ENCODE measurements at regions not wholly inside any gene's neighbourhood (a gene's known extent, or its start where the extent isn't known, plus 50 kb on each side); places are given as distances from the start of the nearest gene placed in this dataset.
A peak's percentile ranks its signal among the peaks of the same experiment; 100 is the strongest.

GRCh38 chr9:89779405-89780203 is 174.8 kb downstream of the GADD45G start:
- Histone ChIP-seq H3K4me3 (ENCODE audit: low read depth, low read length) (no peak overlapping the region), H3K27me3 (ENCODE audit: control insufficient read depth, insufficient read depth, low read length) (no peaks in the 10 kb centered on the region), H3K9me3 (ENCODE audit: control insufficient read depth, insufficient read depth, low read length) (no peaks in the 10 kb centered on the region), H3K4me1 (ENCODE audit: control insufficient read depth, insufficient read depth, low read length) (peaks cover 13% of the 10 kb centered on the region), H3K36me3 (ENCODE audit: control insufficient read depth, insufficient read depth, low read length) (no peaks in the 10 kb centered on the region), H3K27ac (ENCODE audit: low read depth, low read length) (no peak overlapping the region)
- 100% methylated on average over 1 of the region's 7 CpGs for WGBS (ENCODE audit: insufficient coverage)
- DNase-seq (ENCODE audit: low read depth in 4 of 6, low spot score in 6 of 6): peak in 1 of 6 donors; percentile 52

DNA sequence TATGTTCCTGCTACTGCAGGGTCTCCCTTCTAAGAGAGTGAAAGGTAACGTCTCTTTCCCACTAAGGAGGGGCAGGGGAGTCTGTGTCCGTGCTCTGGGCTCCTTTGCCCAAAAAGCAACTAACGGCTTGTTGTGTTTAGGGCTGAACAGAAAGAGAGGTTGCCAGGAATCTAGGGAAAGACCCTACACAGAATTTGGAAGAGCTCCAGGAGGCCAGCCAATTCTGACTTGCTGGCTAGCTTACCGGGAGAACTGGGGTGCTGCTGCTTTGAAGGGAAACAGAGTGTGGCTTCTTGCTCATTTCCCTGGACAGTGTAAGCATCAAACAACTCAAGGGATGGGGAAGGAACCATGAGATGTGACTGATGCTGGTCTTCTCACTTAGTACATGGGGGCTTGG is 176.1 kb downstream of the GADD45G start:
- Histone ChIP-seq H3K27me3 (ENCODE audit: control insufficient read depth, insufficient read depth, low read length) (no peaks in the 10 kb centered on the region), H3K9me3 (ENCODE audit: control insufficient read depth, insufficient read depth, low read length) (no peaks in the 10 kb centered on the region), H3K27ac (ENCODE audit: low read depth, low read length) (no peak overlapping the region), H3K4me3 (ENCODE audit: low read depth, low read length) (no peak overlapping the region), H3K4me1 (ENCODE audit: control insufficient read depth, insufficient read depth, low read length) (peaks cover 13% of the 10 kb centered on the region), H3K36me3 (ENCODE audit: control insufficient read depth, insufficient read depth, low read length) (no peaks in the 10 kb centered on the region)
- WGBS (ENCODE audit: insufficient coverage): 44% methylated on average over 4 of the region's 4 CpGs
- DNase-seq (ENCODE audit: low read depth in 4 of 6, low spot score in 6 of 6): peak in 4 of 6 donors; percentile 21 to 75 (median 50)

- Histone ChIP-seq H3K9me3 (ENCODE audit: control insufficient read depth, insufficient read depth, low read length) (no peaks in the 10 kb centered on the region), H3K27me3 (ENCODE audit: control insufficient read depth, insufficient read depth, low read length) (no peaks in the 10 kb centered on the region), H3K27ac (ENCODE audit: low read depth, low read length) (no peak overlapping the region), H3K4me1 (ENCODE audit: control insufficient read depth, insufficient read depth, low read length) (peaks cover 13% of the 10 kb centered on the region), H3K4me3 (ENCODE audit: low read depth, low read length) (no peak overlapping the region), H3K36me3 (ENCODE audit: control insufficient read depth, insufficient read depth, low read length) (no peaks in the 10 kb centered on the region)
- 69% methylated on average over 3 of the region's 5 CpGs for WGBS (ENCODE audit: insufficient coverage)
- DNase-seq (ENCODE audit: low read depth in 4 of 6, low spot score in 6 of 6): no peak
These were observed 177.2 kb downstream of the GADD45G start for GRCh38 chr9:89781838-89782540.

GRCh38 chr9:89786655-89787054 is 181.8 kb downstream of the GADD45G start:
- H3K9me3 ChIP-seq (ENCODE audit: control insufficient read depth, insufficient read depth, low read length): no peaks in the 10 kb centered on the region
- 38% methylated on average over 1 of the region's 1 CpG for WGBS (ENCODE audit: insufficient coverage)
- peaks cover 3% of the 10 kb centered on the region for H3K4me1 ChIP-seq (ENCODE audit: control insufficient read depth, insufficient read depth, low read length)
- H3K27me3 ChIP-seq (ENCODE audit: control insufficient read depth, insufficient read depth, low read length): no peaks in the 10 kb centered on the region
- H3K36me3 ChIP-seq (ENCODE audit: control insufficient read depth, insufficient read depth, low read length): no peaks in the 10 kb centered on the region
- peak in 1 of 6 donors; percentile 51 for DNase-seq (ENCODE audit: low read depth in 4 of 6, low spot score in 6 of 6)
- H3K4me3 ChIP-seq (ENCODE audit: low read depth, low read length): no peak overlapping the region
- H3K27ac ChIP-seq (ENCODE audit: low read depth, low read length): no peak overlapping the region

DNA sequence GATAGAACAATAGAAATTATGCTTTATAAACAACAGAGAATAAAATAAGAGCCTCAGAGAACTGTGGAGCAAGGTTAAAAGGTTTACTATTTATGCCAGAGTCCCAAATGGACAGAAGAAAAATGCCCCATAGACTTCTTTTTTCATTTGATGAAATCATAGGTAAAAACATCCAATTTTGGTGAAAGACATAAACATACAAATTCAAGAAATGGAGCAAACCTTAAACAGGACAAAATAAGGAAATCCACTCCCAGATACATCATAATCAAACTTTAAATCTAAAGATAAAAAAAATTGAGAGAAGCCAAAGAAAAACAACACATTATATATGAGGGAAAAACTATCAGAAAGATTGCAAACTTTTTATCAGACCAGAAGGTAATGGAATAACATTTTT is 182.8 kb downstream of the GADD45G start:
- no peak overlapping the region for H3K4me3 ChIP-seq (ENCODE audit: low read depth, low read length)
- no peaks in the 10 kb centered on the region for H3K9me3 ChIP-seq (ENCODE audit: control insufficient read depth, insufficient read depth, low read length)
- no peak overlapping the region for H3K27ac ChIP-seq (ENCODE audit: low read depth, low read length)
- no peaks in the 10 kb centered on the region for H3K36me3 ChIP-seq (ENCODE audit: control insufficient read depth, insufficient read depth, low read length)
- no peaks in the 10 kb centered on the region for H3K4me1 ChIP-seq (ENCODE audit: control insufficient read depth, insufficient read depth, low read length)
- DNase-seq (ENCODE audit: low read depth in 4 of 6, low spot score in 6 of 6): no peak
- no peaks in the 10 kb centered on the region for H3K27me3 ChIP-seq (ENCODE audit: control insufficient read depth, insufficient read depth, low read length)

GRCh38 chr9:89788434-89788833 is 183.6 kb downstream of the GADD45G start:
- Histone ChIP-seq H3K27ac (ENCODE audit: low read depth, low read length) (no peak overlapping the region), H3K9me3 (ENCODE audit: control insufficient read depth, insufficient read depth, low read length) (no peaks in the 10 kb centered on the region), H3K27me3 (ENCODE audit: control insufficient read depth, insufficient read depth, low read length) (no peaks in the 10 kb centered on the region), H3K4me1 (ENCODE audit: control insufficient read depth, insufficient read depth, low read length) (no peaks in the 10 kb centered on the region), H3K36me3 (ENCODE audit: control insufficient read depth, insufficient read depth, low read length) (no peaks in the 10 kb centered on the region), H3K4me3 (ENCODE audit: low read depth, low read length) (no peak overlapping the region)
- DNase-seq (ENCODE audit: low read depth in 4 of 6, low spot score in 6 of 6): no peak

- DNase-seq (ENCODE audit: low read depth in 4 of 6, low spot score in 6 of 6): no peak
- H3K36me3 ChIP-seq (ENCODE audit: control insufficient read depth, insufficient read depth, low read length): no peaks in the 10 kb centered on the region
- no peak overlapping the region for H3K4me3 ChIP-seq (ENCODE audit: low read depth, low read length)
- no peaks in the 10 kb centered on the region for H3K4me1 ChIP-seq (ENCODE audit: control insufficient read depth, insufficient read depth, low read length)
- H3K9me3 ChIP-seq (ENCODE audit: control insufficient read depth, insufficient read depth, low read length): no peaks in the 10 kb centered on the region
- 94% methylated on average over 8 of the region's 8 CpGs for WGBS (ENCODE audit: insufficient coverage)
- no peak overlapping the region for H3K27ac ChIP-seq (ENCODE audit: low read depth, low read length)
- H3K27me3 ChIP-seq (ENCODE audit: control insufficient read depth, insufficient read depth, low read length): no peaks in the 10 kb centered on the region
These were observed 185.2 kb downstream of the GADD45G start for GRCh38 chr9:89789922-89790510.

DNA sequence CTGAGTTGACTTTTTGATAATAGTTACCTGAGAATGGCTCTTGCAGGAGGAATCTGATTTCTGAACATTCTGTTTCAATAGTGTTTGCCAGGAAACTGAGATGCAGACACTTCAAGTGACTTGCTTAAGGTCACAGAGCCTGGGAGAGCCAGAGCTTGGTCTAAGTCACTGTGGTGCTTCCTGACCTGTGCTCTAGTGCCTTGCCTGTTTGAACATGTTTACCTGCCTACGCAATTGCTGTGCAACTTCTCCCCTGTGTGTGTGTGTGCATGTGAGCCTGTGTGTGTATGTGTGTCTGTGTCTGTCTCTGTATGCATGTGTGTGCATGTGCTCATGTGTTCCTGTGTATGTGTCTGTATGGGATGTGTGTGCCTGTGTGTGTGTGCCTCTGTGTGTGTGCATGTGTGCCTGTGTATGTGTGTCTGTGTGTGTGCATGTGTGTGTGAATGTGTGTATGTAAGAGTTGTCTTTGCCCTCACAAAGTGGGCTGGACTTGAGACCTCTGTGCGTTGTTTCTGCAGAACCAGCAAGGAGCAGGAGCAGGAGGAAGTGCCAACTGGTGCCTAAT is 185.8 kb downstream of the GADD45G start:
- WGBS (ENCODE audit: insufficient coverage): 97% methylated on average over 2 of the region's 2 CpGs
- no peak for DNase-seq (ENCODE audit: low read depth in 4 of 6, low spot score in 6 of 6)
- H3K27ac ChIP-seq (ENCODE audit: low read depth, low read length): no peak overlapping the region
- H3K36me3 ChIP-seq (ENCODE audit: control insufficient read depth, insufficient read depth, low read length): no peaks in the 10 kb centered on the region
- no peak overlapping the region for H3K4me3 ChIP-seq (ENCODE audit: low read depth, low read length)
- H3K27me3 ChIP-seq (ENCODE audit: control insufficient read depth, insufficient read depth, low read length): no peaks in the 10 kb centered on the region
- no peaks in the 10 kb centered on the region for H3K4me1 ChIP-seq (ENCODE audit: control insufficient read depth, insufficient read depth, low read length)
- H3K9me3 ChIP-seq (ENCODE audit: control insufficient read depth, insufficient read depth, low read length): no peaks in the 10 kb centered on the region

DNA sequence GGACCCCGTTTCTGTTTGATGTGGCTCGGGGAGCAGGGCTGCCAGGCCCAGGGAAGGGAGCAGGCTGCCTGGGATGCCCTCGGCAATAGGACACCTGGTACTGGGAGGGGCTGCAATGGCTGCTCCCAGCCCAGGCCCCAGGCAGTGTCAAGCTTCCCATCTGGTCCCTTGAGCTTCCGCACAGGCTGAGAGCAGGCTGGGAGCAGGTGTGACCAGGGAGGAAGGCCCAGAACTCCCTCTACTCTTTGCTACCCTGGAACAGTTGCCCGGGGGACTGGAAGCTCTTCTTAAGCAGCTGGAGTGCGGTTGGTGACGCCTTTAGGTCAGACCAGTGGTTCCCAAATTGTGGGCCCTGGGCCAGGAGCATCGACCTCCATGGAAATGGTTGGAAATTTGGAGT is 186.9 kb downstream of the GADD45G start:
- 61% methylated on average over 8 of the region's 8 CpGs for WGBS (ENCODE audit: insufficient coverage)
- no peaks in the 10 kb centered on the region for H3K36me3 ChIP-seq (ENCODE audit: control insufficient read depth, insufficient read depth, low read length)
- H3K4me3 ChIP-seq (ENCODE audit: low read depth, low read length): no peak overlapping the region

More for the DNA sequence above, 186.9 kb downstream of the GADD45G start:
- no peak for DNase-seq (ENCODE audit: low read depth in 4 of 6, low spot score in 6 of 6)
- Histone ChIP-seq H3K9me3 (ENCODE audit: control insufficient read depth, insufficient read depth, low read length) (no peaks in the 10 kb centered on the region), H3K27ac (ENCODE audit: low read depth, low read length) (no peak overlapping the region), H3K4me1 (ENCODE audit: control insufficient read depth, insufficient read depth, low read length) (no peaks in the 10 kb centered on the region), H3K27me3 (ENCODE audit: control insufficient read depth, insufficient read depth, low read length) (no peaks in the 10 kb centered on the region)
